Brain microvascular endothelial cell (primary cell): ENCODE measurements at regions not wholly inside any gene's neighbourhood (a gene's known extent, or its start where the extent isn't known, plus 50 kb on each side); places are given as distances from the start of the nearest gene placed in this dataset.

Source experiments
- DNase-seq: peaks from one replicate; pipeline ENCODE4 v3.0.0-alpha.2; 2020
- H3K27ac ChIP-seq: fragments of 250-450 bp; sonication (Bioruptor Pico); 2 replicates; pipeline ENCODE4 v1.5.1; 2020; ENCODE audit warnings: mild to moderate bottlenecking, moderate library complexity
- H3K27me3 ChIP-seq: fragments of 250-450 bp; sonication (Bioruptor Pico); replicated peaks from 2 replicates; pipeline ENCODE4 v1.5.1; 2020; ENCODE audit warnings: mild to moderate bottlenecking
- H3K36me3 ChIP-seq: fragments of 250-450 bp; sonication (Bioruptor Pico); replicated peaks from 2 replicates; pipeline ENCODE4 v1.5.1; 2020; ENCODE audit warnings: mild to moderate bottlenecking
- H3K4me3 ChIP-seq: 2 replicates; pipeline ENCODE4 v1.5.1; 2011; ENCODE audit warnings: low read depth, mild to moderate bottlenecking, control low read depth, low read length, moderate library complexity
- in situ Hi-C: cut with HindIII; loops from 2 replicates; pipeline ENCODE4 v1.10.0; 2017; ENCODE audit warnings: low sequenced_read_pairs, low pct_ligation_motif_present
- TF ChIP-seq, protein P1 (sequence below): IDR thresholded peaks from 2 replicates; pipeline ENCODE4 v1.5.1; 2011; ENCODE audit warnings: low read depth, mild to moderate bottlenecking, moderate library complexity, low read length, control low read depth, inconsistent platforms; ENCODE audit errors: missing control alignments

DNA sequence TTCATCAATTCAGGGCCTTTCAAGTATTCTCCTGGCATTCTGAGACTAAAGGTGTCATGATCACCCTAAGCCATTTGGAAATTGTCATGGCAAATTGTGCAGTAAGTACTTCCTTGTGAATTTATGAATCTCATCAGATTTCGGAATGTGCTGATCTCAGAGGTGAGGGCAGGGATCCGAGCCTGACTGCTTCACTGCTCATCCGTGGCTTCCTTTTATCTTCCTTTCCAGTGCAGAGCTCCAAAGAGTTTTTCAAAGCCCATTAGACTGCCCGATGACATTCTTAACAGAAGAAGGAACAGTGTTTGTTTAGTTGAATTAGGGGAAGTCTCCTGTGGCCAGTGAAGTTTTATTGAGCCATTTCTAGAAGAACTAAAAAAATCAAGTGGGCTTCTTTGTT is 182.8 kb upstream of the GDNF start:
- in situ Hi-C loops, result no loop called here

DNA sequence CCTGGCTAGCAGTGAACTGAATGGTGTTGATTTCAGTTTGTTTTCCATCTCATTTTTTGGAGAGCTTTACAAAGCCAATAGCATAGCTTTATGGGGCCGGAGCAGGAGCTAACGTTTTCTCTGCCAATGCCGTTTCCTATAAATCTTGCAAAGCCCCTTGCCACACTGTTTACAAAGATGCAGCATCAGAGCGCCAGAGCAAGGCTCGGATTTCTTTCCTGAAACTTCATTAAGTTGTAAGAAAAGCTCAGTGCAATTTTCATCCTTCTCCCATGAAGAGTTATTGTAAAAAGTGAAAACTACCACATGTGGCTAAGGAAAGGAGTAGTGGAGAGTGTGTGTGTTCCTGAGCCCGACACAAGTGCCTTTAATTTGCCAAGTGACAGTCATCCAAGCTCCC is 178.2 kb upstream of the GDNF start:
- Histone ChIP-seq H3K4me3 (no peak overlapping the region), H3K27me3 (no peaks in the 10 kb centered on the region), H3K27ac (no peak overlapping the region), H3K36me3 (no peaks in the 10 kb centered on the region)
- in situ Hi-C loops, result no loop called here
- TF ChIP-seq, protein P1, sequence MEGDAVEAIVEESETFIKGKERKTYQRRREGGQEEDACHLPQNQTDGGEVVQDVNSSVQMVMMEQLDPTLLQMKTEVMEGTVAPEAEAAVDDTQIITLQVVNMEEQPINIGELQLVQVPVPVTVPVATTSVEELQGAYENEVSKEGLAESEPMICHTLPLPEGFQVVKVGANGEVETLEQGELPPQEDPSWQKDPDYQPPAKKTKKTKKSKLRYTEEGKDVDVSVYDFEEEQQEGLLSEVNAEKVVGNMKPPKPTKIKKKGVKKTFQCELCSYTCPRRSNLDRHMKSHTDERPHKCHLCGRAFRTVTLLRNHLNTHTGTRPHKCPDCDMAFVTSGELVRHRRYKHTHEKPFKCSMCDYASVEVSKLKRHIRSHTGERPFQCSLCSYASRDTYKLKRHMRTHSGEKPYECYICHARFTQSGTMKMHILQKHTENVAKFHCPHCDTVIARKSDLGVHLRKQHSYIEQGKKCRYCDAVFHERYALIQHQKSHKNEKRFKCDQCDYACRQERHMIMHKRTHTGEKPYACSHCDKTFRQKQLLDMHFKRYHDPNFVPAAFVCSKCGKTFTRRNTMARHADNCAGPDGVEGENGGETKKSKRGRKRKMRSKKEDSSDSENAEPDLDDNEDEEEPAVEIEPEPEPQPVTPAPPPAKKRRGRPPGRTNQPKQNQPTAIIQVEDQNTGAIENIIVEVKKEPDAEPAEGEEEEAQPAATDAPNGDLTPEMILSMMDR, result no peak
- no peak for DNase-seq

More for the DNA sequence above, 182.8 kb upstream of the GDNF start:
- DNase-seq, result no peak
- Histone ChIP-seq H3K4me3 (no peak overlapping the region), H3K36me3 (no peaks in the 10 kb centered on the region), H3K27me3 (no peaks in the 10 kb centered on the region), H3K27ac (no peak overlapping the region)
- TF ChIP-seq, protein P1, result no peak

DNA sequence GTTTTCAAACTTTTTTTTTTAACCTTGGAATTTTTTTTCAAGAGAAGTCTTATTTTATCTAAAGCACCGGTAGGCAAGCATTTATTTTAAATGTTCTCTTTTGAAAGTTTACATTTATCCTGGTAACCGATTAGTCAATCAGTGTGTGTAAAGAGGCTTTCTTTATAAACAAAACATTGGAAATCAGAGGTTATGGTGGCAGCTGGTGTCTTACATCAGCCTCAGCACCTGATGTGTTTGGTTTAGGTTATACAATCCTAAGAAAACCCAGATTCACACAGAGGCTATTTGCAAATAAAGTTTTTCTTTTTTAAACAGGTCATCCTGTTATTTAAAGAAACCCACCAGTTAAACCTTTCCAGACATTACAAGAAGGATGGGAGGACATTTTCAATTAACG is 173.3 kb upstream of the GDNF start:
- in situ Hi-C loops, result no loop called here
- peaks cover 7% of the 10 kb centered on the region for H3K27me3 ChIP-seq

DNA sequence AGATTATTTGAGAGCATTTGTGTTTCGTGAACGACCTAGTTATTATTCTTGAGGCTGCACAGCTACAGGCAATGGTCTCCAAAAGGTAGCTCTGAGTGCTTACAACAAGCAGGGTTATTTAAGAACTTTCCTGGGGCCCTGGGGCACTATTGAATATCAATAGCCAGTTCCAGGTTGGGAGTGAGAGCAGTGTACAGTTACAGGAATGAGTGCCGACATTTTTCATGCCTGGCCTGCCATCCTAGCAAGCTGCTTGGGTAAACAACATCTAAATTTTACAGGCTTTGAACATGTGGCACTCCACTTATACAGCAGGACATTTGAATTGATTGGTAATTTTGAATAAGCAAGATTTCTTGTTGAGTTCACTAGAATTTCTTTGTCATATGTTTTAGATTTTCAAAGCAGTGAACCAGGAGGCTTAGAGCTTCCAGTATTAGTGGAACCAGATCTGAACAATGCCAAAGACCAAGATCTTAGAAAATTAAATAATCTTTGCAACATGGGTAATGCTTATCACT is 171.9 kb upstream of the GDNF start:
- no peak overlapping the region for H3K27ac ChIP-seq
- peaks cover 7% of the 10 kb centered on the region for H3K27me3 ChIP-seq
- no peaks in the 10 kb centered on the region for H3K36me3 ChIP-seq
- TF ChIP-seq, protein P1, result no peak
- no peak for DNase-seq
- no peak overlapping the region for H3K4me3 ChIP-seq
- in situ Hi-C loops, result no loop called here

More for the DNA sequence above, 173.3 kb upstream of the GDNF start:
- Histone ChIP-seq H3K4me3 (no peak overlapping the region), H3K27ac (no peak overlapping the region), H3K36me3 (no peaks in the 10 kb centered on the region)
- DNase-seq, result no peak
- TF ChIP-seq, protein P1, result no peak

DNA sequence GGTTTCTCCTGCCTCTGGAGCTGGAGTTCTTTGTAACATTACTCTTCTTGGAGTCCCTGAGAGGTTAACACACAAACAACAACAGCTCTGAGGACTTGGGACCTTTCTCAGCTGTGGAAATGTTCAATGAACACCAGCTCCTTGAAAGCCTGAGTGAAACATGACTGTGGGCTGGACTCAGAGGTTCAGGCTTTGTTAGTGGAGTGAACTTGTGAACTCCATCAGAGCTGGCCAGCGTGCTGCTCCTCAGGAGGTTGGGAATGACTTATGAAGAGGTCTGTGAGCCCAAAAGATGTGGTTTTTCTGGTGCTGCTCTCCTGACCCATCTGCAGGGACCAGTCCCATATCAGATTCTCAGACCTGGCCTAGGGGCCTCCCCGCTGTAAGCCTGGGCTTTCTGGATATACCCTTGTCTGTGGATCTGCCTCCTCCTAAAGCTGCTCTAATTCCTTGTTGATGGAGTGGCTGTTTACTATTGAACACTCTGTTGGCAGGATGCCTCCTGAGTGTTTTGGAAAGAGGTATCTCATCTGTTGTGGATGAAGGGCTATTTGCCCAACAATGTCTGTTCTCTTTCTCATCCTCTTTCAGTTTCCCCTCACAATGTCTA is 170.0 kb upstream of the GDNF start:
- H3K27ac ChIP-seq, result no peak overlapping the region
- no peak overlapping the region for H3K4me3 ChIP-seq
- H3K36me3 ChIP-seq, result no peaks in the 10 kb centered on the region
- in situ Hi-C loops, result no loop called here
- no peak for DNase-seq
- peaks cover 7% of the 10 kb centered on the region for H3K27me3 ChIP-seq
- TF ChIP-seq, protein P1, result no peak

DNA sequence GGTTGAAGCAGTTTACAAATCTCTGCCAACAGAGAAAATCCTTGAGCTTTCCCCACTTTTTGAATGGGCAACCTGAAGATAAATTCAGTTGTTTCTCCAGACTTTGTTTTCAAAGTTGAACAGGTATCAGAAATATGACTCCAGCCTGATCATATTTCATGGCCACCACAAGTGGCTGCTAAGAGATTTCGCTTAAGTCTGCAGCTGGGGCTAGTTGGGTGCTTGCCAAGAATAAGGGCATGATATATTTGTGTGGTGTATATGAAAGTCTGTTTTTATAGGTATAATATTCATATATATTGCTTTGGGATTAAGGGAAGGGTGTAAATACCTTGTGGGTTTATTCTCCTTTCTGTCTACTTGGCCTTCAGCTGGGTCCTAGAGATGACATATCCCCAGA is 168.4 kb upstream of the GDNF start:
- TF ChIP-seq, protein P1, result no peak
- H3K27ac ChIP-seq, result no peak overlapping the region
- H3K4me3 ChIP-seq, result no peak overlapping the region
- H3K36me3 ChIP-seq, result no peaks in the 10 kb centered on the region
- peaks cover 7% of the 10 kb centered on the region for H3K27me3 ChIP-seq
- in situ Hi-C loops, result no loop called here
- DNase-seq, result no peak
